SU-DHL-6 (cell line): ENCODE measurements at regions not wholly inside any gene's neighbourhood (a gene's known extent, or its start where the extent isn't known, plus 50 kb on each side); places are given as distances from the start of the nearest gene placed in this dataset.

Experiments
- EZH2phosphoT487 ChIP-seq: fragments of 200-600 bp; sonication (generic), shearing (Covaris generic); conservative IDR thresholded peaks from 2 replicates; pipeline ENCODE4 v1.6.1; 2018; ENCODE audit warnings: mild to moderate bottlenecking, antibody characterized with exemption, low read length, moderate library complexity, mixed read lengths
- TF ChIP-seq, protein P1 (sequence below): fragments of 200-600 bp; sonication (generic); IDR thresholded peaks from one replicate; pipeline ENCODE4 v1.5.1; 2017; ENCODE audit warnings: antibody characterized with exemption, mild to moderate bottlenecking, low read length, moderate library complexity; ENCODE audit not compliant: insufficient read depth, poor library complexity, severe bottlenecking

DNA sequence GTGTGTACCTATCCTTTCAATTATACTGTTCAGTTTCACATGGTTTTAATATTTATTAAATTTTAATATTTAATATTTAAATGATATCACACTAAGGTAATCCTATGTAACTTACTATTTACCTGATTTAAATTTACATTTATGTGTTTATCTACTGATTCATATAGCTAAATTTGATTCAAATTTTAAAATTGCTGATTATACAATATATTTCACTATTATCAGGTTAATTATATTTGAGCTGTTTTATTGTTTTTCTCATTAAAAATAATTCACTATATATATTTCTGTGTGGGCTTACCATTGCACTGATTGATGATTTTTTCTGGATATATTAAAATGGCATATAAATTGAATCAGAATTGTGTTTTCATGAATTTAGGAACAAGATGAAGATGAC is 1923.5 kb downstream of the STIM2 start:
- no peak for TF ChIP-seq EZH2phosphoT487
- TF ChIP-seq, protein P1, sequence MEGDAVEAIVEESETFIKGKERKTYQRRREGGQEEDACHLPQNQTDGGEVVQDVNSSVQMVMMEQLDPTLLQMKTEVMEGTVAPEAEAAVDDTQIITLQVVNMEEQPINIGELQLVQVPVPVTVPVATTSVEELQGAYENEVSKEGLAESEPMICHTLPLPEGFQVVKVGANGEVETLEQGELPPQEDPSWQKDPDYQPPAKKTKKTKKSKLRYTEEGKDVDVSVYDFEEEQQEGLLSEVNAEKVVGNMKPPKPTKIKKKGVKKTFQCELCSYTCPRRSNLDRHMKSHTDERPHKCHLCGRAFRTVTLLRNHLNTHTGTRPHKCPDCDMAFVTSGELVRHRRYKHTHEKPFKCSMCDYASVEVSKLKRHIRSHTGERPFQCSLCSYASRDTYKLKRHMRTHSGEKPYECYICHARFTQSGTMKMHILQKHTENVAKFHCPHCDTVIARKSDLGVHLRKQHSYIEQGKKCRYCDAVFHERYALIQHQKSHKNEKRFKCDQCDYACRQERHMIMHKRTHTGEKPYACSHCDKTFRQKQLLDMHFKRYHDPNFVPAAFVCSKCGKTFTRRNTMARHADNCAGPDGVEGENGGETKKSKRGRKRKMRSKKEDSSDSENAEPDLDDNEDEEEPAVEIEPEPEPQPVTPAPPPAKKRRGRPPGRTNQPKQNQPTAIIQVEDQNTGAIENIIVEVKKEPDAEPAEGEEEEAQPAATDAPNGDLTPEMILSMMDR = no peak
